GM23338 (cell line): ENCODE measurements at regions not wholly inside any gene's neighbourhood (a gene's known extent, or its start where the extent isn't known, plus 50 kb on each side); places are given as distances from the start of the nearest gene placed in this dataset.

Experiments used
- ATAC-seq: fragments of 200-7000 bp; cut with Tn5 transposase; 3 replicates; pipeline ENCODE4 v1.9.1; 2020
- DNase-seq: peaks from one replicate; pipeline ENCODE4 v3.0.0-alpha.2; 2015; ENCODE audit warnings: low spot score
- H2AFZ ChIP-seq: fragments of 200-600 bp; sonication (generic); 2 replicates; pipeline ENCODE4 v1.8.0; 2016; ENCODE audit warnings: antibody characterized with exemption, mild to moderate bottlenecking, moderate library complexity
- H3F3A ChIP-seq: fragments of 200-600 bp; sonication (generic); replicated peaks from 2 replicates; pipeline ENCODE4 v1.8.0; 2017; ENCODE audit warnings: antibody characterized with exemption, mixed run types, low read depth
- H3K27ac ChIP-seq: fragments of 200-600 bp; sonication (generic); 2 replicates; pipeline ENCODE4 v1.6.1; 2016; ENCODE audit warnings: low read depth
- H3K27me3 ChIP-seq: fragments of 200-600 bp; sonication (generic); 2 replicates; pipeline ENCODE4 v1.8.0; 2016; ENCODE audit warnings: mild to moderate bottlenecking, mixed run types, moderate library complexity; ENCODE audit not compliant: insufficient read depth
- H3K36me3 ChIP-seq: fragments of 200-600 bp; sonication (generic); 2 replicates; pipeline ENCODE4 v1.8.0; 2016; ENCODE audit warnings: mild to moderate bottlenecking; ENCODE audit not compliant: insufficient read depth
- H3K4me1 ChIP-seq: fragments of 200-600 bp; sonication (generic); 2 replicates; pipeline ENCODE4 v1.8.0; 2016; ENCODE audit warnings: mild to moderate bottlenecking, moderate library complexity; ENCODE audit not compliant: insufficient read depth
- H3K4me2 ChIP-seq: fragments of 200-600 bp; sonication (generic); 2 replicates; pipeline ENCODE4 v1.7.1; 2017; ENCODE audit warnings: mixed run types
- H3K4me3 ChIP-seq: fragments of 200-600 bp; sonication (generic); 2 replicates; pipeline ENCODE4 v1.6.1; 2016; ENCODE audit warnings: mixed run types
- H3K79me2 ChIP-seq: fragments of 200-600 bp; sonication (generic); replicated peaks from 2 replicates; pipeline ENCODE4 v1.8.0; 2017; ENCODE audit warnings: mild to moderate bottlenecking; ENCODE audit not compliant: insufficient read depth
- H3K9me2 ChIP-seq: fragments of 200-600 bp; sonication (generic); 2 replicates; pipeline ENCODE4 v1.8.0; 2017; ENCODE audit not compliant: insufficient read depth
- H4K20me1 ChIP-seq: fragments of 200-600 bp; sonication (generic); replicated peaks from 2 replicates; pipeline ENCODE4 v1.8.0; 2017; ENCODE audit warnings: mild to moderate bottlenecking; ENCODE audit not compliant: insufficient read depth
- H3K27ac Mint-ChIP-seq: 2 replicates; pipeline ENCODE4 v1.8.0; 2020; ENCODE audit warnings: inconsistent platforms, mild to moderate bottlenecking, moderate library complexity, mixed read lengths
- H3K27me3 Mint-ChIP-seq: 3 replicates; pipeline ENCODE4 v1.8.0; 2022; ENCODE audit warnings: low read depth, mild to moderate bottlenecking, moderate library complexity, mixed read lengths, inconsistent platforms; ENCODE audit not compliant: insufficient read depth, poor library complexity
- H3K36me3 Mint-ChIP-seq: 3 replicates; pipeline ENCODE4 v1.8.0; 2021; ENCODE audit warnings: low read depth, mild to moderate bottlenecking, inconsistent platforms, moderate library complexity, mixed read lengths
- H3K4me1 Mint-ChIP-seq: 3 replicates; pipeline ENCODE4 v1.8.0; 2020; ENCODE audit warnings: mild to moderate bottlenecking, inconsistent platforms, mixed read lengths
- H3K4me3 Mint-ChIP-seq: 3 replicates; pipeline ENCODE4 v1.8.0; 2021; ENCODE audit warnings: moderate library complexity, mild to moderate bottlenecking, inconsistent platforms, mixed read lengths
- H3K9me3 Mint-ChIP-seq: 3 replicates; pipeline ENCODE4 v1.8.0; 2020; ENCODE audit warnings: moderate library complexity, mild to moderate bottlenecking, inconsistent platforms, mixed read lengths
- EZH2phosphoT487 ChIP-seq: fragments of 200-600 bp; sonication (generic); IDR thresholded peaks from one replicate; pipeline ENCODE4 v1.8.1; 2018; ENCODE audit warnings: antibody characterized with exemption; ENCODE audit not compliant: unreplicated experiment
- NANOG ChIP-seq: IDR thresholded peaks from 2 replicates; pipeline ENCODE4 v1.6.1; 2016; ENCODE audit warnings: antibody characterized with exemption, borderline replicate concordance
- STAT1 ChIP-seq: IDR thresholded peaks from one replicate; pipeline ENCODE4 v1.6.1; 2016; ENCODE audit warnings: antibody characterized with exemption; ENCODE audit not compliant: unreplicated experiment
- ZNF114 ChIP-seq: fragments of 250-450 bp; sonication (Bioruptor Pico); IDR thresholded peaks from 2 replicates; pipeline ENCODE4 v1.5.0; 2020; ENCODE audit warnings: mild to moderate bottlenecking, moderate library complexity
- ZNF462 ChIP-seq: fragments of 250-450 bp; sonication (Bioruptor Pico); IDR thresholded peaks from 2 replicates; pipeline ENCODE4 v1.5.0; 2020; ENCODE audit warnings: mild to moderate bottlenecking, moderate library complexity
- TF ChIP-seq, protein P1 (sequence below), 2 experiments: fragments of 200-600 bp in 1 of 2; sonication (generic) in 1 of 2; conservative IDR thresholded peaks; 2 replicates each; pipeline versions ENCODE4 v1.5.1 to v1.6.1; 2016 to 2017; ENCODE audit warnings: antibody characterized with exemption in 2 of 2, low read depth in 2 of 2, mild to moderate bottlenecking in 2 of 2, moderate library complexity in 1 of 2
- TF ChIP-seq, protein P2 (sequence below): IDR thresholded peaks from 2 replicates; pipeline ENCODE4 v1.6.1; 2016; ENCODE audit warnings: antibody characterized with exemption

- no peak overlapping the region for H3K27ac Mint-ChIP-seq
- peaks cover 12% of the 10 kb centered on the region for H3K27me3 Mint-ChIP-seq
- no peak overlapping the region for H2AFZ ChIP-seq
- H3K4me2 ChIP-seq, result no peak overlapping the region
- H3K4me1 ChIP-seq, result peaks cover 13% of the 10 kb centered on the region
- no peaks in the 10 kb centered on the region for H4K20me1 ChIP-seq
- no peak for DNase-seq
- H3K9me3 Mint-ChIP-seq, result no peaks in the 10 kb centered on the region; the same call in 2 of the 3 replicates
- no peak overlapping the region for H3K4me3 ChIP-seq
- no peak overlapping the region for H3K4me3 Mint-ChIP-seq
- no peak overlapping the region for H3K27ac ChIP-seq
- ATAC-seq, result no peak
- TF ChIP-seq, protein P1, sequence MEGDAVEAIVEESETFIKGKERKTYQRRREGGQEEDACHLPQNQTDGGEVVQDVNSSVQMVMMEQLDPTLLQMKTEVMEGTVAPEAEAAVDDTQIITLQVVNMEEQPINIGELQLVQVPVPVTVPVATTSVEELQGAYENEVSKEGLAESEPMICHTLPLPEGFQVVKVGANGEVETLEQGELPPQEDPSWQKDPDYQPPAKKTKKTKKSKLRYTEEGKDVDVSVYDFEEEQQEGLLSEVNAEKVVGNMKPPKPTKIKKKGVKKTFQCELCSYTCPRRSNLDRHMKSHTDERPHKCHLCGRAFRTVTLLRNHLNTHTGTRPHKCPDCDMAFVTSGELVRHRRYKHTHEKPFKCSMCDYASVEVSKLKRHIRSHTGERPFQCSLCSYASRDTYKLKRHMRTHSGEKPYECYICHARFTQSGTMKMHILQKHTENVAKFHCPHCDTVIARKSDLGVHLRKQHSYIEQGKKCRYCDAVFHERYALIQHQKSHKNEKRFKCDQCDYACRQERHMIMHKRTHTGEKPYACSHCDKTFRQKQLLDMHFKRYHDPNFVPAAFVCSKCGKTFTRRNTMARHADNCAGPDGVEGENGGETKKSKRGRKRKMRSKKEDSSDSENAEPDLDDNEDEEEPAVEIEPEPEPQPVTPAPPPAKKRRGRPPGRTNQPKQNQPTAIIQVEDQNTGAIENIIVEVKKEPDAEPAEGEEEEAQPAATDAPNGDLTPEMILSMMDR (conservative IDR thresholded peaks at IDR 0.05; ENCODE audit: low read depth in 2 of 2), result no peak
- TF ChIP-seq NANOG, result no peak
- TF ChIP-seq, protein P2, sequence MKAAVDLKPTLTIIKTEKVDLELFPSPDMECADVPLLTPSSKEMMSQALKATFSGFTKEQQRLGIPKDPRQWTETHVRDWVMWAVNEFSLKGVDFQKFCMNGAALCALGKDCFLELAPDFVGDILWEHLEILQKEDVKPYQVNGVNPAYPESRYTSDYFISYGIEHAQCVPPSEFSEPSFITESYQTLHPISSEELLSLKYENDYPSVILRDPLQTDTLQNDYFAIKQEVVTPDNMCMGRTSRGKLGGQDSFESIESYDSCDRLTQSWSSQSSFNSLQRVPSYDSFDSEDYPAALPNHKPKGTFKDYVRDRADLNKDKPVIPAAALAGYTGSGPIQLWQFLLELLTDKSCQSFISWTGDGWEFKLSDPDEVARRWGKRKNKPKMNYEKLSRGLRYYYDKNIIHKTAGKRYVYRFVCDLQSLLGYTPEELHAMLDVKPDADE, result no peak
- TF ChIP-seq STAT1, result no peak
- no peak for TF ChIP-seq ZNF462 (CRISPR knock-in tag)
- no peak for TF ChIP-seq ZNF114 (CRISPR knock-in tag)
- no peak for TF ChIP-seq EZH2phosphoT487
- H3K9me2 ChIP-seq, result no peaks in the 10 kb centered on the region
- peaks cover 34% of the 10 kb centered on the region for H3K4me1 Mint-ChIP-seq
- H3K27me3 ChIP-seq, result peaks cover 12% of the 10 kb centered on the region; the same call in 1 of the 2 replicates
- no peaks in the 10 kb centered on the region for H3K79me2 ChIP-seq
- no peaks in the 10 kb centered on the region; the same call in 2 of the 3 replicates for H3K36me3 Mint-ChIP-seq
- no peaks in the 10 kb centered on the region for H3F3A ChIP-seq
- no peaks in the 10 kb centered on the region for H3K36me3 ChIP-seq
Measured at GRCh38 chr14:73774671-73775070, 60.5 kb upstream of the PNMA1 start.
